Fibroblast of lung (primary cell): ENCODE measurements at regions not wholly inside any gene's neighbourhood (a gene's known extent, or its start where the extent isn't known, plus 50 kb on each side); places are given as distances from the start of the nearest gene placed in this dataset.

Source experiments
- CTCF ChIP-seq, 2 donors: IDR thresholded peaks in 1 of 2; conservative IDR thresholded peaks in 1 of 2; 1 replicate in 1 of 2; 2 replicates in 1 of 2; pipeline ENCODE4 v1.5.1; 2011 to 2012; ENCODE audit warnings: low read length in 2 of 2, control low read depth in 1 of 2, inconsistent platforms in 1 of 2, low read depth in 1 of 2, mild to moderate bottlenecking in 1 of 2
- EZH2 ChIP-seq: IDR thresholded peaks from 2 replicates; pipeline ENCODE4 v1.5.1; 2012; ENCODE audit warnings: low read length, control low read depth, mild to moderate bottlenecking; ENCODE audit errors: missing control alignments

- TF ChIP-seq CTCF (conservative IDR thresholded peaks at IDR 0.05 in 1 of 2, IDR thresholded peaks at IDR 0.05 in 1 of 2; ENCODE audit: low read depth in 1 of 2, low read length in 2 of 2), result no peak
- no peak for TF ChIP-seq EZH2
These were observed 376.4 kb downstream of the KCTD16 start for GRCh38 chr5:144547098-144547499.
